Hematopoietic multipotent progenitor cell treated with erythropoietin and hydrocortisone succinate and interleukin-3 and kit ligand, for 15 days (in vitro differentiated cells): ENCODE measurements at regions not wholly inside any gene's neighbourhood (a gene's known extent, or its start where the extent isn't known, plus 50 kb on each side); places are given as distances from the start of the nearest gene placed in this dataset.
"Not testable (repeated sequence)": the region's sequence is repeated elsewhere in the genome, so short reads cannot be mapped to it uniquely, and the experiment has no call there.

Experiments used
- DNase-seq: peaks from one replicate; pipeline ENCODE4 v3.0.0-alpha.2; 2015; ENCODE audit warnings: low spot score

DNA sequence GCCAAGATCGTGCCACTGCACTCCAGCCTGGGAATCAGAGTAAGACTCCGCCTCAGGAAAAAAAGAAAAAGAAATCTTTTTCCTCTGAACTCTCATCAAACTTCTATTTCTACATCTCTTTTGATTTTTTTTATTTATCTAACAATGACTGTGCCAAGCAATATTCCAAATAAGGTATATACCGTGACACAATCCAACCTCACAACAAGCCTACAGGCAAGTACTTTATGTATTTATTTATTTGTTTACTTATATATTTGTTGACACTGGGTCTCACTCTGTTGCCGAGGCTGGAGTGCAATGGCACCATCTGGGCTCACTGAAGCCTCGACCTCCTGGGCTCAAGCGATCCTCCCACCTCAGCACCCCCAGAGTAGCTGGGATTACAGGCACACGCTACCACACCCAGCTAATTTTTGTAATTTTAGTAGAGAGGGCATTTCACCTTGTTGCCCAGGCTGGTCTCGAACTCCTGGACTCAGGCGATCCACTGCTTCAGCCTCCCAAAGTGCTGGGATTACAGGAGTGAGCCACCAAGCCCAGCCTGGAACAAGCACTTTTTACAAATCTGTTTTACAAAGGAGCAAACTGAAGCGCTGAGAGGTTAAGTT, 94.9 kb upstream of the CHD2 start:
- DNase-seq, result no peak

DNA sequence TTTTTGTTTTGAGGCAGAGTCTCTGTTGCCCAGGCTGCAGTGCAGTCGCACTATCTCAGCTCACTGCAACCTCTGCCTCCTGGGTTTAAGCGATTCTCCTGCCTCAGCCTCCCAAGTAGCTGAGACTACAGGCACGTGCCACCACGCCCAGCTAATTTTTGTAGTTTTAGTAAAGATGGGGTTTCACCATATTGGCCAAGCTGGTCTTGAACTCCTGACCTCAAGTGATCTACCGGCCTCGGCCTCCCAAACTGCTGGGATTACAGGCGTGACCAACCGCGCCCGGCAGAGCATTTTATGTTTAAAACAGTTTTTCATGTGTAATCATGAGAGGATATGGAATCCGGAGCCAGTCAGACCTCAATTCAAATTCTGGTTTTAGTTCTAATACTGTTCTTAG, 94.0 kb upstream of the CHD2 start:
- DNase-seq, result not testable (repeated sequence)

DNA sequence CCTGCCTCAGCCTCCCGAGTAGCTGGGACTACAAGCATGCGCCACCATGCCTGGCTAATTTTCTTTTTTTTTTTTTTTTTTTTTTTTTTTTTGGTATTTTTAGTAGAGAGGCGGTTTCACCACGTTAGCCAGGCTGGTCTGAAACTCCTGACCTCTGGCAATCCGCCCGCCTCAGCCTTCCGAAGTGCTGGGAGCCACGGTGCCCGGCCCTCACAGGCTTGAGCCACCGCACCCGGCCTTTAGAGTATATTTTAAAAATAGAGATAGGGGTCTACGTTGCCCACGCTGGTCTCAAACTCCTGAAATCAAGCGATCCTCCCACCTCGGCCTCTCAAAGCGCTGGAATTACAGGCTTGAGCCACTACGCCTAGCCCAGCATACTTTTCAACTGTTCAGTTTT, 93.4 kb upstream of the CHD2 start:
- no peak for DNase-seq

DNA sequence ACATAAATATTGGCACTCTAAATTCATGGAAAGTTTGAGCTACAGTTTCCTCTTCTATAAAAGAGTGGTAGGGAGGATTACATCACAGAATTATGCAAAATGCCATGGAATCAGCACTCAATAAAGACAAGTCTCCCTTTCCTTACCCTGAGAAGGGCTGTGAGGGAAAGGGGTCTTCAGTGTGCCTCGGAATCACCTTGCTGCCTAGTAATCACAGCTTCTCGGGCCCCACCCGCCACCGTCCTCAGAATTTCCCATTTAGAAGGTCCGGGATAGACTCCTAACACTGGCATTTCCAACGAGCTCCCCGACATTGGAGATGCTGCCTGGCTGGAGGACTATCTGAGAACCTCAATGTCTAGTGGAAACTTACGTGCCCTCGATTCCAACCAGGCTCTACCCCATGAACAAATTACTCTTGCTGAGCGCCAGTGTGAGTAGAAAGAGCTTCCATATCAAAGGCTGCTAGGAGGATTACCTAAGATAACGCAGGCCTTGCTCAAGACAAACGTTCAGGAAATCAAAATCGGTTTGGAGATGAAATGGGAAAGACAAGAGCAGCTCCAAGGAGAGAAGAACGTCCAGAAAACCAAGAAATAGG, 92.1 kb upstream of the CHD2 start:
- DNase-seq, result peak; percentile 33

DNA sequence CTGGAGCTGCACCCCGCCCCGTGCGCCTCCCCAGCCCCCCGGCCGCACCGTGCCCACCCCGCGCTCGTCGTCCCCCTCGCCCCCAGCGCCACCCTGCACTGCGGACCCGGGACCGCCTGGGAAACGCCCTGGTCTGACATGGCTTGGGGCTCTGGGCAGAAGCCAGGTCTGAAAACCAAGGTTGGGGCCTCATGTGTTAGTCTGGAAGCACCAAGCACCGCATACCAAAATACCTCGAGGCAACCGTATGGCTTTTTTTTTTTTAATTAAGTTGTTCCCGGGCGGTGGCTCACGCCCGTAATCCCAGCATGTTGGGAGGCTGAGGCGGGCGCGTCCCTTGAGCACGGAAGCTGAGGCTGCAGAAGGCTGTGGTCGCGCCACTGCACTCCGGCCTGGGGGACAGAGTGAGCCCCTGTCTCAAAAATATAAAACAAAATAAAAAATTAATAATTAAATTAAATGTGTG, 91.5 kb upstream of the CHD2 start:
- DNase-seq, result no peak

DNA sequence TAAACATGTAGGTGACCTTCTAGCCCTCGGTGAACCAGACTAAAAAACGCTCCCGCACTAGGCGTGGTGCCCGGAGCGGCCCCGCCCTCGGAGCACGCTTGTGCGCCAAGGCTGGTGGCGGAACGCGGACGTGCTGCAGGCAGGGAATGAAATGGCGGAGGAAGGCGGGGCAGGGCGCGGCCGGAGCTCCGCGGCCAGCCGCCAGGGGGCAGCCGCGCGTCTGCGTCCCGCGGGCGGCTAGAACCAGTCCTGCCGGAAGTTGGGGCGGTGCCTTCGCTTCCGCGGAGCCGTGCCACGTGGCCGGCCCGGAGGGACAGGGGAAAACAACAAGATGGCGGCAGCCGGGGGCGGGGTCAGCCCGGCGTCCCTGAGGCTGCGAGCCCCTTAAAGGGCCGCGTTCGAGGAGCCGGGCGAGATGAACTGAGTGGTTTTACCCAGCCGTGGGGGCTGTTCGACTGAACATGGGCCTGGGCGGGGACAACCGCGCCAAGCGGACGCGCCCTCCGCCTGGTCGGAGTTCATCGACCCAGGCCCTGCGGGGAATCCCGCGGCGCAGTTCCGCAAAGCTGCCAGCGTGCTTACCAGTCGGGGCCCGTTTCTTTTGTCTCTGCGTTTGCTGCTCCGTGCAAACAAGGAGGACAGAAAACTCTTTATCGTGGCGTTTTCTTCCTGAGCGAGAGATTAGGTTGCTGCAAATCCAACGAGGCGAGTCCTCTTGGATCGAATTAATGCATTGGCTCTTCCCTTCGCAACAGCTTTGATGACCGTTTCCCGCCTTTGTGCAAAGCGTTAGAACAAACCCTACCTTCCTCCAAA, 90.9 kb upstream of the CHD2 start:
- peak; percentile 98 for DNase-seq

DNA sequence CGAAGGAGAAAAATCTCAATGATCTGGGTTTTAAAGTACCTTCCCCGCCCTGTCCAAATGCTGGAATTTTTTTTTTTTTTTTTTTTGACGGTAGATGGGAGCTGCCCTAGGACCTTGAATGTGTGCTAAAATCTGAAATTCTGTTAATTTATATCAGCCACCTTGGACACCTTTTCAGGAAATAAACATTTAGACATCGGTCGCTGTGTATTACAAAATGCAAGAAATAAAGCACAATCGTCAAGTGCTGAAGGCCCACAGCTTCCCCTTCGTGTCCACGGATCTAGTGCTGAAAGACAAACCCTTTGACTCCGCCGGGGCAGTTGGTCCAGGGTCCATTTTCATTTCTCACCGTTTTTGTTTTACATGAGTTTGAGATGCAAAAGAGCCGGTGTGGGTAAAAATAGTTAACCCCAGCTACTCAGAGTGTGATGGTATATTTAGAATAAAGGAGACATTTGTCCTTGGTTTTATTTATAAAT, 90.2 kb upstream of the CHD2 start:
- DNase-seq, result peak; percentile 55

DNA sequence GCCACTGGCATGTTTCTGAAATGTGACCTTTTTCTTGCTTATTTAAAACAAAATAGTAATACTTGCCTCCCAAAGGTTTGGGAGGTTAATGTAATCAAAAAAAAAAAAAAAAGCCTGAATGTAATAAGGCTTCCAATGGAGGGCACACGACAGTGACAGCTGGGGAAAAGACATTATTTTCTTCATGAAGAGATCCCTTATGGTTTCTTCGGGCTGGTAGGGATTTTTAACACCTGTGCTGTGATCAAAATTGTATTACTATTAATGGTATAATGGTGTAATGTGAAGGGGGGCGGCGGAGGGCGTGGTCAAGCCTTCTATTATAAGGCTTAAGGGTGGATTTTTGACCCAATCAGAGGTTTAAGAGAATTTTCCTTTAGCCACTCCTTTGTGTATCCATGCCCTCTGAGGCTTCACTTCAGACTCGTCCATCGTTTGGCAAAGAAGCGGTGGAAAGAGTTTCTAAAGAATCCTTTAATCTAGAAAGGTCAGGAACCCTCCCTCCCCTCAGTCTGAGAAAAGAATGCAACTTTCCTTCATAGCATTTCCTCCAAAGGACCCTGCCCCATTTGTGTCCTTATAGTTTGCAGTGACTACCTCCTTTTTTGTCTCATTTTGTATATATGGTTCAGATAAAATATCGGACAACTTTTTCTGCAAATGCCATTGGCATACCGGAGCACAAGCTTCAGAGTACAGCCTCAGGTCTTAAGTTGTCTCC, 89.5 kb upstream of the CHD2 start:
- peak; percentile 49 for DNase-seq

DNA sequence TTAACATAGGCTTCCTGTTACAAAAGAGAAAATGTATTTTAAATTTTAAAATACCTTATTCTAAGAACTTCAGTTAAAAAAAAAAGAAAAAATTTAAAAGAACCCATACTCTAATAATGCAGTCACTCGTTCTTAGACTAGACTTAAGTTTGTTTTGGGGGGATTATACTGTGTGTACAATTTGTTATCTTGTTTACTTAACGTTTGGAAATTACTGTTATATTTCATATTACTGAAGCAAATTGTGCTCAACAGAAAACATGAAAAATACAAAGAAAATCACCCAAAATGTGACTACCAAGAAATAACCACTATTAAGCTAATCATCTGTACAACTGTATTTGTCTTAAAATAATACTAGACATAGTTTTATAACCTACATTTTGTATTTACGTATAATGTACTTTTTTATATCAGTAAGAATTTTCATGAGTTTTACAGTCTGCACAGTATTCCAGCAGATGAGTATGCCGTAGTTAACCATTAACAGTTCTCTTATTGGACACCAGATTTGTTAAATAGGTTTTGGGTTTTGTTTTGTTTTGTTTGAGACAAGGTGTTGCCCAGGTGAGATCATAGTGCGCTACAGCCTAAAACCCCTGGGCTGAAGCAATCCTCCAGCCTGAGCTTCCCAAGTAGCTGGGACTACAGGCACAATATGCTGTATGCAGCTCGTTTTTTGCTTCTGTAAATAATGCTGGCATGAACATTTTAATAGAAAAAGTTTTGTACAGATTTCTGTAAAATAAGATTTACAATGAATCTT, 88.8 kb upstream of the CHD2 start:
- no peak for DNase-seq

DNA sequence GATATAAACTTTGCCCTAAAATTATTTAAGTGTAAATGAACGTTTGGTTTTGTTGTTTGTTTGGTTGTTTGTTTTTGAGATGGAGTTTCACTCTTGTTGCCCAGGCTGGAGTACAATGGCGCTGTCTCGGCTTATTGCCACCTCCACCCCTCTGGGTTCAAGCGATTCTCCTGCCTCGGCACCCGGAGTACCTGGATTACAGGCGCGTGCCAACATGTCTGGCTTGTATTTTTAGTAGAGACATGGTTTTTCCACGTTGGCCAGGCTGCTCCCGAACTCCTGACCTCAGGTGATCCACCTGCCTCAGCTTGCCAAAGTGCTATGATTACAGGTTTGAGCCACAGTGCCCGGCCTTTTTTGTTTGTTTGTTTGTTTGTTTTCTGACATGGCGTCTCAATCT, 87.9 kb upstream of the CHD2 start:
- no peak for DNase-seq

DNA sequence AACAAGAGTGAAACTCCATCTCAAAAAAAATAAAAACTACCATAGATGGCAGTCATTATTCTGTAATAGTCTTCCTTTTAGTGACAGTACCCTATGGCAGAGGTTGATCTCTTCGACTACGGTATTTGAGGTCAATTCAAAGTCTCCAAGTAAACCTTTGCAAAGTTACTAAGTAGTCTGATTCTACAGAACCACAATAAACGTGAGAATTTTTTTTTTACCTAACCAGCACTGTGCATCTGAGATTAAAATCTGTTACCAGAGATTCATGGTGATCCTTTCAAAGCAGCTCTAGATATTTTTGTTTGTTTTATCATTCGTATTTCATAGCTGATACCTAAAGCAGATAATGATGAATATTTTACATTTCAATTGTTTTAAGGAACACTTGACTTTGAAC, 86.6 kb upstream of the CHD2 start:
- DNase-seq, result no peak

DNA sequence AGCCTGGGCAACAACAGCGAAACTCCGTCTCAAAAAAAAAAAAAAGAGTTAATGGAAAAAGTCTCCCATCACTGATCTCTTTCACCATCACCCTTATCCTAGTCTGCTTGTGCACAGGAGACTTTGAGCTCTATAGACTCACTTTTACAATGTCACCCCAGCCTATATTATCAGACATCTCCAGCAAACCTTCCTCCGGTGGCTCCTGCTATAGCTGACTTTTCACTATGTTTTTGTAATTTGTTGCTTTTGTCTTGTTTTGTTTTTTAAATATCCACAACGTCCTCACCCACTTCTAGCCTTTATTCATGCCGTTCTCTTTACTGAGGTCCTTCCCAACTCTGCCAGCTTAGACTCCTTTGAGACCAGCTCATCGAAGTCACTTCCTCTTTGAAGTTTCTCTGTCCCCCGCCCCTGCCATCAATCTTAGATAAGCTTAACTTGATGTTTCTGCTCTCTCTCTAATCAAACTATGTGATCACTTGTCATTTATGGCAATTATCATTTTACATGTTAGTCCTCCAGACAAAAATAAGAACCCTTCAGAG, 82.7 kb upstream of the CHD2 start:
- no peak for DNase-seq

DNA sequence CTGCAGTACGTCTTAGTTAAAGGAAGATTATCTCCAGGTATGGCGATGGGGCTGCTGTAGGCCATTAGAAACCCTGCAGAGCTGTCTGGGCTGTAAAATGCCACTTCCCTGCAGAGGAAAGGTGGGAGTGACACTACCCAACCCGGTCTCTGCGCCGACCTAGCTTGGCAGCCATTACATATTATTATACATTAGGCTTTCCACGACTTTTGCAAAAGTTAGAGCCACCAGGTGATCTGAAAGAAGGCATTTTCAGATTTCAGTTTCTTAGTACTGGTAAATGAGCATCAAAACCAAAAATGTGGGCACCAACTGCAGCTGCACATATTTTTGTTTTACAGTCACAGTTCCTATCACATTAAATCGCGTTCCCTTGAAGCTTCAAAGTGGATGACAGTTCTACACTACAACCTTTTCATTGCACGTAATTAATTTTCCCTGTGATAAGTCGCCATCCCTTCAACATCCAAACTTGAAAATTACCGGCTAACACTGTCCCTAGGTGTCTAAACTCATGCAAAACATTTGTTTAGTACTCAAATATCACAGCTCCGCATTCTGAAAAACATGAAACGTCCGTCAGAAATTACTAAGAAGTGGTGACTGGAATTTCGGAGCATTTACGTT, 81.4 kb upstream of the CHD2 start:
- no peak for DNase-seq

DNA sequence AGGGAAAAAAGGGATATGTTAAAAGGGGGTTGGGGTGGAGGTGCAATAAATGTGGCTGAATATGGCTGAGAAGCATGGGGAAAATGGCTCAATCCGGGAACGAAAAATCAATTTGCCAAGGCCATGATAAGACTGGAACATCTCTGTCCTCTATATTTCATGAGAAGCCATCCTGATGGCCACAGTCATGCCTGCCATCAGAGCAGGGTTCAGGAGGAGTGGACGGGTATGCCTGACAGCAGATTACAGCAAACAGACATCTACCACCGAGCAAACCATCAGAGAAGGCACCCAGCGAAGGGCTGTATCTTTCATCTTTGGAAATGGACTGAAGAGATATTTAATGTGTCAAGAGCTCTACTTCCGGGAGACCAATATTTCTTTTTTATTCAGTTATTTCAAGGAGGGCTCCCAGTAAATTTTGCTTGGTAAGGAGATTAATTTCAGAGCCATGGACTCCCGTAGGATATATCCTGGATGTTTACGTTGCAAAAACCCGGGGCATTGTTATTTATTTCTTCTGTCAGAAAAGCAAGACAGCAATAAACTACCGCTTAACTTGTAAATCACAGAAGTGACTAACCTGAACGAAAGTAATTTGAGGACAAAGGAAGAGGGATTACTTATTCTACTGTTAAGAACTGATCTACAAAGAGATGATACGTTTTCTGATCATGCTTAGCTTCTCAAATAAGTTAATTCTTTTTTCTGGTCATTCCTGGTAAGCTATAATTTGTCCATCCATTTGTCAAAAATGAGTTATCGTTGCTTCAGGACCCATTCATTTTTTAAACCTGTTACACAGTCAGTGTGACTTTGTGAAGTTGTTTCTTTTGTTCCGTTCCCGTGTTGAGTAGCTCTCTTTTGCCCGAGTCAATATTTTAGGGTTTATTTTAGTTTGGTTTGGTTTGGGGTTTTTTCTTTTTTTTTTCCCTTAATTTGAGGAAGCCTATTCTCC, 80.6 kb upstream of the CHD2 start:
- peak; percentile 20 for DNase-seq

DNA sequence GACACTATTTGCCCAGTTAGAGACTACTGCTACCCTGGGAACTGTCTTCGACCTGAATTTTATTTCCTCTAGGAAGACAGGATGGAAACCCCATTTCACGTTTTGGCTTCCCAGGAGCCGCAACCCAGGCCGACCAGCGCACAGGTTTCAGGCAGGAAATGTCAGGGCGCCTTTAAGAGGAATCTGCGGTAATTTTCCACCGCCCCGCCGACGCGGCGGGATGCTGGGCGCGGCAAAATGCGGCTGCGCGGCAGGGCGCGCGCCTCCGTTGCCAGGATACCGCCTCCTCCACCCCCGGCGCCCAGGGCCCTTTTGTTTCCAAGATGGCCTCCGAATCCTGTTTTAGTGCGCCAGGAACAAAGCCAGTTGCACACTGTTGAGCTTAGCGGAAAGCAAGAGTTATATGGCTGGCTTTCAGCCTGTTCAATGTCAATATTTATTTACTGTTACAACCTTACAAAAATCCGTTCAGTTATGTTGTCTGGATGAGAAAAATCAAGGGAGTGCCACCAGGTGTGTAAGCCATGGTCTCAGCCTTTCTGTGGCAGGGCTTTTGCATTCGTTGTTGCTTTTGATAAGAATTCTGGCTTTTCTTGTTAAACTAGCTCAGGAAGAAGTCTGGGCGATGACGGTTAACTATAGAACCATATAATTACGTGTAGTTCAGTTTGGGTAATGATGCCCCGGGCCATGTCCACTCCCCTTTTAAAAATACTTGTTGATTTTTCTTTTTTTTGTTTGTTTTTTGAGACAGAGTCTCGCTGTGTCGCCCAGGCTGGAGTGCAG, 79.7 kb upstream of the CHD2 start:
- peak; percentile 92 for DNase-seq

DNA sequence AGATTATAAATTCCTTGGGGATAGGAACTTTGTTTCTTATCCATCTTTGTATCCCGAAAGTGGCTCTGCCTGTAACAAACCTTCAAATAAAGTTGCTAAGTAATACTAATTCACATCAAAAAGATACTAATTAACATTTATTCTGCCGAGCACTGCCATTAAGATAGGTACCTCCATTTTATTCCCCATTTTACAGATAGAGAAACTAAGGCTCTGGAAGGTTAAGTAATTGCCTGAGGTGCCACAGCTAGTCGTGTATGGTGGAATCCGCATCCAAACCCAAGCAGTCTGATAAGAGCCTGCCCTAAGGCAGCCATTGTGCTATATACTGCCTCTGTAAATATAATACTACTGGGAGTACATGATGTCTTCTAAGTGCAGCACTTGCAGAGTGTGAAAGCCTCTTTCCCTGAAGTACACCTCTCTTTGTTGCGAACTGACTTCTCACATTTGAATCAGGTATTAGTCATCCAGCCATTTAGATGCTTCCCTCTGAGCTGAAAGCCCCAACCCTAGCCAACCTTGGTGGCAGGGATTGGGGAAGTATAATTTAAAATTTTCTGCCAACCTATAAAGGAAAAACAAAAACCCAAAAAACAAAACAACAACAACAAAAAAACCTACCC, 78.5 kb upstream of the CHD2 start:
- no peak for DNase-seq

DNA sequence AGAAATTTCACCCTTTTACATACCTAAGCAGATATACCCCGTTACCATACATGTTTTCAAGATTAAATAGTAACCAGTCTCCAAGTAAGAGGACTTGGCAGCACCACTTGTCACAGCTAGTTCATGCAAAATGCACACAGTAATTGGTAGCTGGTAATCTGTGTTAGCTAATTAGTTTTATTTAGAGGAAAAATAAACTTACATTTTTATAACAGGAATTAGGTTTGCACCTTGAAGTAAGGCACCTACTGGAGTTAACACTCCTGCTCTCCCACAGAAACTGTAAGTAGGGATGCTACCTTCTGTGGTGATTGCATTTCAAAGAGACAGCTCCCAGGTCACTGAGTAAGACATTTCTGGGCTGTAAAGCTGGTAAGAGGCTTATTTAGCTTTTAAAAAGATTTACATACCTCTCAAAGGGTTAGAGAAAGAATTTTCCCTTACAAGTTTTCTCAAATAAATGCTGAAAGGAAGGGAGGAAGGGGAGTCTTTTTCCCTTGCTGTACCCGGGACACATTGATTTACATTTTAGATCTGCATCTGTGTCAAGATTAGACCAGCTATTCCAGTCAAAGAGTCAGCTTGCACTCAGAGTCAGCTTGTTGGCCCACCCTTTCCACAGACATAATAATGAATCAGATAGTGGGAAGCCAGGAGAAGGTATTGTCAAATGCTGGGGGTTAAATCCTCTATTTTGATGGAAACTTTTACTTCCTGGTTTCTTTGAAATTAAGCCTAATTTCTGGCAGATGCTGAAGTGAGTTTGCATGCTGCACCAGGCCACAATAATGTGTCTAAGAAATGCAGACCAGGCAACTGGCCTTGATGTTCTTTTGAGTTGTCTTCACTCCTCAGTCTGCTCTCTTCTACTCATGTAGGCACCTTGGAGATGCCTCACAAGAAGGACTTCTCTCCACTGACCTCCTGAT, 77.6 kb upstream of the CHD2 start:
- no peak for DNase-seq
